Activated T-helper 1 cell treated with Interleukin-2 at 50 U/mL for 16 hours (primary cell): ENCODE measurements at regions not wholly inside any gene's neighbourhood (a gene's known extent, or its start where the extent isn't known, plus 50 kb on each side); places are given as distances from the start of the nearest gene placed in this dataset.
"Not testable (repeated sequence)": the region's sequence is repeated elsewhere in the genome, so short reads cannot be mapped to it uniquely, and the experiment has no call there.

Source experiments
- DNase-seq: peaks from one replicate; pipeline ENCODE4 v3.0.0-alpha.2; 2020; ENCODE audit warnings: low read depth

- DNase-seq = no peak
Observed at GRCh38 chr5:142405814-142406395, 81.1 kb upstream of the SPRY4 start.

GRCh38 chr5:142405023-142405422 is 80.2 kb upstream of the SPRY4 start:
- DNase-seq = no peak

- no peak for DNase-seq
Observed at GRCh38 chr5:142404046-142404477, 79.2 kb upstream of the SPRY4 start.

GRCh38 chr5:142403583-142403982 is 78.8 kb upstream of the SPRY4 start:
- DNase-seq = no peak

GRCh38 chr5:142402752-142403318 is 78.0 kb upstream of the SPRY4 start:
- no peak for DNase-seq

- DNase-seq = no peak
Observed at GRCh38 chr5:142400415-142400814, 75.6 kb upstream of the SPRY4 start.

GRCh38 chr5:142399891-142400290 is 75.1 kb upstream of the SPRY4 start:
- DNase-seq = no peak

GRCh38 chr5:142398730-142399055 is 73.9 kb upstream of the SPRY4 start:
- no peak for DNase-seq

GRCh38 chr5:142398011-142398729 is 73.3 kb upstream of the SPRY4 start:
- not testable (repeated sequence) for DNase-seq

- DNase-seq = no peak
Observed at GRCh38 chr5:142397178-142397577, 72.4 kb upstream of the SPRY4 start.

- no peak for DNase-seq
Observed at GRCh38 chr5:142396436-142397038, 71.7 kb upstream of the SPRY4 start.

GRCh38 chr5:142395334-142395733 is 70.5 kb upstream of the SPRY4 start:
- no peak for DNase-seq

GRCh38 chr5:142391058-142391845 is 66.4 kb upstream of the SPRY4 start:
- no peak for DNase-seq

GRCh38 chr5:142390334-142390733 is 65.5 kb upstream of the SPRY4 start:
- no peak for DNase-seq

GRCh38 chr5:142388696-142389095 is 63.9 kb upstream of the SPRY4 start:
- DNase-seq = no peak

- no peak for DNase-seq
Observed at GRCh38 chr5:142387024-142387682, 62.3 kb upstream of the SPRY4 start.

GRCh38 chr5:142386137-142387023 is 61.6 kb upstream of the SPRY4 start:
- DNase-seq = no peak

GRCh38 chr5:142385194-142385593 is 60.4 kb upstream of the SPRY4 start:
- no peak for DNase-seq

GRCh38 chr5:142384014-142384413 is 59.2 kb upstream of the SPRY4 start:
- no peak for DNase-seq

GRCh38 chr5:142382186-142382585 is 57.4 kb upstream of the SPRY4 start:
- no peak for DNase-seq
